PC-9 (cell line): ENCODE measurements at regions not wholly inside any gene's neighbourhood (a gene's known extent, or its start where the extent isn't known, plus 50 kb on each side); places are given as distances from the start of the nearest gene placed in this dataset.

Experiments used
- BruUV-seq: library from RNA; stranded (reverse); fragments of 400-500 nt; replicated peaks from 2 replicates; lab custom pipeline; 2021; lab: Mats Ljungman, UMichigan
- CTCF ChIA-PET: fragments of 300-600 bp; sonication (Branson Sonifier 250); formaldehyde crosslinking; loops from one replicate; lab custom pipeline; 2022; ENCODE audit warnings: antibody characterized with exemption; lab: Charles Lee
- POLR2A ChIA-PET: fragments of 300-600 bp; sonication (Branson Sonifier 250); formaldehyde crosslinking; loops from one replicate; lab custom pipeline; 2022; ENCODE audit warnings: antibody characterized with exemption; ENCODE audit not compliant: unreplicated experiment; lab: Charles Lee
- DNase-seq, 2 experiments: peaks; one replicate each; pipeline versions ENCODE4 v3.0.0 to v3.0.0-alpha.2; 2015 to 2022; ENCODE audit warnings: mixed read lengths in 1 of 2
- H2AFZ ChIP-seq: fragments of 200-600 bp; sonication (generic); 2 replicates; pipeline ENCODE4 v1.8.1; 2017; ENCODE audit warnings: antibody characterized with exemption
- H3F3A ChIP-seq: fragments of 200-600 bp; sonication (generic); 2 replicates; pipeline ENCODE4 v1.8.1; 2017; ENCODE audit warnings: antibody characterized with exemption, mild to moderate bottlenecking, low read depth; ENCODE audit not compliant: insufficient read depth
- H3K27ac ChIP-seq: fragments of 200-600 bp; sonication (generic); 2 replicates; pipeline ENCODE4 v1.6.1; 2016; ENCODE audit warnings: mixed run types
- H3K27me3 ChIP-seq: fragments of 200-600 bp; sonication (generic); 2 replicates; pipeline ENCODE4 v1.6.1; 2016; ENCODE audit warnings: low read depth, mixed run types; ENCODE audit not compliant: insufficient read depth
- H3K36me3 ChIP-seq: fragments of 200-600 bp; sonication (generic); 2 replicates; pipeline ENCODE4 v1.6.1; 2016; ENCODE audit warnings: low read depth, mixed run types
- H3K4me1 ChIP-seq: fragments of 200-600 bp; sonication (generic); replicated peaks from 2 replicates; pipeline ENCODE4 v1.6.1; 2016; ENCODE audit warnings: mixed run types; ENCODE audit not compliant: insufficient read depth
- H3K4me2 ChIP-seq: fragments of 200-600 bp; sonication (generic); 2 replicates; pipeline ENCODE4 v1.6.1; 2017; ENCODE audit warnings: mixed run types
- H3K4me3 ChIP-seq: fragments of 200-600 bp; sonication (generic); 2 replicates; pipeline ENCODE4 v1.6.1; 2016; ENCODE audit warnings: mixed run types
- H3K79me2 ChIP-seq: fragments of 200-600 bp; sonication (generic); 2 replicates; pipeline ENCODE4 v1.6.1; 2017; ENCODE audit warnings: low read depth, mixed run types
- H3K9me2 ChIP-seq: fragments of 200-600 bp; sonication (generic); 2 replicates; pipeline ENCODE4 v1.8.1; 2017; ENCODE audit warnings: mild to moderate bottlenecking; ENCODE audit not compliant: insufficient read depth
- H3K9me3 ChIP-seq: fragments of 200-600 bp; sonication (generic); 2 replicates; pipeline ENCODE4 v1.8.1; 2016; ENCODE audit warnings: low read depth; ENCODE audit not compliant: insufficient read depth
- H4K20me1 ChIP-seq: fragments of 200-600 bp; sonication (generic); 2 replicates; pipeline ENCODE4 v1.8.1; 2017; ENCODE audit not compliant: insufficient read depth
- EZH2 ChIP-seq: fragments of 200-600 bp; sonication (generic); IDR thresholded peaks from 2 replicates; pipeline ENCODE4 v1.8.0; 2017; ENCODE audit warnings: antibody characterized with exemption, low read depth
- intact Hi-C: fragments of 100-400 bp; cut with micrococcal nuclease; formaldehyde crosslinking; loops from one replicate; pipeline ENCODE4 v1.10.0; 2022; ENCODE audit not compliant: unreplicated experiment
- TF ChIP-seq, protein P1 (sequence below): fragments of 200-600 bp; sonication (generic); conservative IDR thresholded peaks from 2 replicates; pipeline ENCODE4 v1.6.1; 2017; ENCODE audit warnings: mixed run types, antibody characterized with exemption, mild to moderate bottlenecking, moderate library complexity

GRCh38 chr20:43787937-43788336 lies 61.1 kb upstream of the GTSF1L start:
- Histone ChIP-seq H3K9me3 (no peaks in the 10 kb centered on the region), H3K9me2 (no peaks in the 10 kb centered on the region), H4K20me1 (no peaks in the 10 kb centered on the region), H3K36me3 (no peaks in the 10 kb centered on the region), H3K27ac (no peak overlapping the region), H2AFZ (no peak overlapping the region), H3K4me3 (no peak overlapping the region), H3K4me1 (peaks cover 1% of the 10 kb centered on the region; the same call in 1 of the 2 replicates), H3F3A (peaks cover 5% of the 10 kb centered on the region; the same call in 1 of the 2 replicates), H3K79me2 (no peaks in the 10 kb centered on the region), H3K4me2 (no peak overlapping the region), H3K27me3 (no peaks in the 10 kb centered on the region)
- no peak for TF ChIP-seq EZH2
- TF ChIP-seq, protein P1, sequence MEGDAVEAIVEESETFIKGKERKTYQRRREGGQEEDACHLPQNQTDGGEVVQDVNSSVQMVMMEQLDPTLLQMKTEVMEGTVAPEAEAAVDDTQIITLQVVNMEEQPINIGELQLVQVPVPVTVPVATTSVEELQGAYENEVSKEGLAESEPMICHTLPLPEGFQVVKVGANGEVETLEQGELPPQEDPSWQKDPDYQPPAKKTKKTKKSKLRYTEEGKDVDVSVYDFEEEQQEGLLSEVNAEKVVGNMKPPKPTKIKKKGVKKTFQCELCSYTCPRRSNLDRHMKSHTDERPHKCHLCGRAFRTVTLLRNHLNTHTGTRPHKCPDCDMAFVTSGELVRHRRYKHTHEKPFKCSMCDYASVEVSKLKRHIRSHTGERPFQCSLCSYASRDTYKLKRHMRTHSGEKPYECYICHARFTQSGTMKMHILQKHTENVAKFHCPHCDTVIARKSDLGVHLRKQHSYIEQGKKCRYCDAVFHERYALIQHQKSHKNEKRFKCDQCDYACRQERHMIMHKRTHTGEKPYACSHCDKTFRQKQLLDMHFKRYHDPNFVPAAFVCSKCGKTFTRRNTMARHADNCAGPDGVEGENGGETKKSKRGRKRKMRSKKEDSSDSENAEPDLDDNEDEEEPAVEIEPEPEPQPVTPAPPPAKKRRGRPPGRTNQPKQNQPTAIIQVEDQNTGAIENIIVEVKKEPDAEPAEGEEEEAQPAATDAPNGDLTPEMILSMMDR = no peak
- no TSS peak for BruUV-seq
- DNase-seq = no peak
- ChIA-PET CTCF (interaction anchor here (0.7 kb wide), 1 partner anchor 228 kb away, joined by 13 read pairs; no protein-coding TSS in a partner anchor), POLR2A (no interaction called here)
- intact Hi-C loops = no loop called here

- Histone ChIP-seq H3K9me2 (no peaks in the 10 kb centered on the region), H3K27me3 (no peaks in the 10 kb centered on the region), H4K20me1 (no peaks in the 10 kb centered on the region), H3K27ac (no peak overlapping the region), H3K4me2 (no peak overlapping the region), H3K9me3 (no peaks in the 10 kb centered on the region), H3K36me3 (no peaks in the 10 kb centered on the region), H3K4me3 (no peak overlapping the region), H2AFZ (no peak overlapping the region), H3K79me2 (no peaks in the 10 kb centered on the region), H3K4me1 (peaks cover 12% of the 10 kb centered on the region), H3F3A (peaks cover 5% of the 10 kb centered on the region; the same call in 1 of the 2 replicates)
- POLR2A ChIA-PET = no interaction called here
- no peak for DNase-seq
- TF ChIP-seq, protein P1 = no peak
- TF ChIP-seq EZH2 = no peak
- CTCF ChIA-PET = no interaction called here
- intact Hi-C loops = no loop called here
- no TSS peak for BruUV-seq
Measured at GRCh38 chr20:43786885-43787284, 60.1 kb upstream of the GTSF1L start.

- Histone ChIP-seq H3K4me2 (peak overlapping the region; percentile 39; the same call in 1 of the 2 replicates), H4K20me1 (no peaks in the 10 kb centered on the region), H3K4me1 (peaks cover 20% of the 10 kb centered on the region), H3F3A (peaks cover 5% of the 10 kb centered on the region; the same call in 1 of the 2 replicates), H3K79me2 (no peaks in the 10 kb centered on the region), H3K4me3 (no peak overlapping the region), H3K9me3 (peaks cover 28% of the 10 kb centered on the region), H2AFZ (no peak overlapping the region), H3K27me3 (no peaks in the 10 kb centered on the region), H3K9me2 (no peaks in the 10 kb centered on the region), H3K36me3 (no peaks in the 10 kb centered on the region), H3K27ac (peak overlapping the region; percentile 39)
- CTCF ChIA-PET = no interaction called here
- POLR2A ChIA-PET = interaction anchor here (0.6 kb wide), 2 partner anchors 23 to 781 kb away, joined by 4 to 7 read pairs; no protein-coding TSS in a partner anchor
- intact Hi-C loops = no loop called here
- TF ChIP-seq, protein P1 = no peak
- no peak for TF ChIP-seq EZH2
- BruUV-seq = no TSS peak
- no peak for DNase-seq
Measured at GRCh38 chr20:43781215-43781614, 54.4 kb upstream of the GTSF1L start.
